ENCODE measurements at regions not wholly inside any gene's neighbourhood (a gene's known extent, or its start where the extent isn't known, plus 50 kb on each side); places are given as distances from the start of the nearest gene placed in this dataset.

- Histone ChIP-seq H3K79me2 (ENCODE audit: insufficient read depth, low read length) (no peaks in the 10 kb centered on the region), H4K20me1 (ENCODE audit: insufficient read depth, low read length) (no peaks in the 10 kb centered on the region), H3K27me3 (ENCODE audit: insufficient read depth, low read length) (no peaks in the 10 kb centered on the region), H3K9me3 (ENCODE audit: low read length) (no peaks in the 10 kb centered on the region), H3K9me2 (ENCODE audit: low read depth, low read length) (no peaks in the 10 kb centered on the region), H2AFZ (ENCODE audit: low read length) (no peak overlapping the region), H3K27ac (ENCODE audit: low read depth, low read length, poor library complexity, severe bottlenecking) (no peak overlapping the region), H3K4me1 (ENCODE audit: insufficient read depth, low read length, severe bottlenecking) (no peaks in the 10 kb centered on the region), H3K9ac (ENCODE audit: low read length) (no peak overlapping the region), H3K36me3 (ENCODE audit: insufficient read depth, low read length) (no peaks in the 10 kb centered on the region), H3K4me3 (ENCODE audit: low read depth, low read length, poor library complexity, severe bottlenecking) (no peak overlapping the region), H3F3A (ENCODE audit: insufficient read depth, low read length) (no peaks in the 10 kb centered on the region), H3K4me2 (ENCODE audit: low read length) (no peak overlapping the region)
- TF ChIP-seq CTCF (IDR thresholded peaks at IDR 0.05; ENCODE audit: low read length) (no peak), EZH2 (IDR thresholded peaks at IDR 0.05; ENCODE audit: borderline replicate concordance, low read length) (no peak)
Observed at GRCh38 chr14:53360829-53361228, 207.7 kb upstream of the DDHD1 start.

GRCh38 chr14:53358166-53358565 is 205.0 kb upstream of the DDHD1 start:
- Histone ChIP-seq H3K4me3 (ENCODE audit: low read depth, low read length, poor library complexity, severe bottlenecking) (no peak overlapping the region), H2AFZ (ENCODE audit: low read length) (no peak overlapping the region), H3K4me1 (ENCODE audit: insufficient read depth, low read length, severe bottlenecking) (no peaks in the 10 kb centered on the region), H3K27ac (ENCODE audit: low read depth, low read length, poor library complexity, severe bottlenecking) (no peak overlapping the region), H4K20me1 (ENCODE audit: insufficient read depth, low read length) (no peaks in the 10 kb centered on the region), H3K9me2 (ENCODE audit: low read depth, low read length) (no peaks in the 10 kb centered on the region), H3F3A (ENCODE audit: insufficient read depth, low read length) (no peaks in the 10 kb centered on the region), H3K9me3 (ENCODE audit: low read length) (no peaks in the 10 kb centered on the region), H3K4me2 (ENCODE audit: low read length) (no peak overlapping the region), H3K36me3 (ENCODE audit: insufficient read depth, low read length) (no peaks in the 10 kb centered on the region), H3K79me2 (ENCODE audit: insufficient read depth, low read length) (no peaks in the 10 kb centered on the region), H3K27me3 (ENCODE audit: insufficient read depth, low read length) (no peaks in the 10 kb centered on the region), H3K9ac (ENCODE audit: low read length) (no peak overlapping the region)
- TF ChIP-seq CTCF (IDR thresholded peaks at IDR 0.05; ENCODE audit: low read length), result no peak
- TF ChIP-seq EZH2 (IDR thresholded peaks at IDR 0.05; ENCODE audit: borderline replicate concordance, low read length), result no peak

GRCh38 chr14:53356361-53357150 is 203.4 kb upstream of the DDHD1 start:
- no peaks in the 10 kb centered on the region for H3F3A ChIP-seq (ENCODE audit: insufficient read depth, low read length)
- no peaks in the 10 kb centered on the region for H3K27me3 ChIP-seq (ENCODE audit: insufficient read depth, low read length)
- TF ChIP-seq CTCF (IDR thresholded peaks at IDR 0.05; ENCODE audit: low read length) (no peak), EZH2 (IDR thresholded peaks at IDR 0.05; ENCODE audit: borderline replicate concordance, low read length) (no peak)
- H3K4me3 ChIP-seq (ENCODE audit: low read depth, low read length, poor library complexity, severe bottlenecking), result no peak overlapping the region
- no peaks in the 10 kb centered on the region for H3K36me3 ChIP-seq (ENCODE audit: insufficient read depth, low read length)
- no peaks in the 10 kb centered on the region for H3K79me2 ChIP-seq (ENCODE audit: insufficient read depth, low read length)
- no peak overlapping the region for H3K4me2 ChIP-seq (ENCODE audit: low read length)
- H3K9me3 ChIP-seq (ENCODE audit: low read length), result no peaks in the 10 kb centered on the region
- no peak overlapping the region for H2AFZ ChIP-seq (ENCODE audit: low read length)
- no peaks in the 10 kb centered on the region for H3K4me1 ChIP-seq (ENCODE audit: insufficient read depth, low read length, severe bottlenecking)
- H3K27ac ChIP-seq (ENCODE audit: low read depth, low read length, poor library complexity, severe bottlenecking), result no peak overlapping the region
- no peaks in the 10 kb centered on the region for H4K20me1 ChIP-seq (ENCODE audit: insufficient read depth, low read length)
- H3K9ac ChIP-seq (ENCODE audit: low read length), result no peak overlapping the region
- H3K9me2 ChIP-seq (ENCODE audit: low read depth, low read length), result no peaks in the 10 kb centered on the region
